HL-60 (cell line): ENCODE measurements at regions not wholly inside any gene's neighbourhood (a gene's known extent, or its start where the extent isn't known, plus 50 kb on each side); places are given as distances from the start of the nearest gene placed in this dataset.

Experiments used
- DNase-seq, 2 experiments: peaks; one replicate each; pipeline ENCODE4 v3.0.0-alpha.2; 2010 to 2020; ENCODE audit warnings: low read depth in 1 of 2, low spot score in 1 of 2
- H3K27ac ChIP-seq: fragments of 250-450 bp; sonication (Bioruptor Pico); replicated peaks from 2 replicates; pipeline ENCODE4 v1.5.1; 2020; ENCODE audit warnings: mild to moderate bottlenecking, moderate library complexity
- H3K27me3 ChIP-seq: fragments of 250-450 bp; sonication (Bioruptor Pico); 2 replicates; pipeline ENCODE4 v1.5.1; 2021; ENCODE audit warnings: mild to moderate bottlenecking, moderate library complexity; ENCODE audit not compliant: insufficient read depth, poor library complexity, severe bottlenecking
- H3K4me3 ChIP-seq: replicated peaks from 2 replicates; pipeline ENCODE4 v1.5.1; 2011; ENCODE audit warnings: mild to moderate bottlenecking, control low read depth, low read length; ENCODE audit not compliant: insufficient read depth
- GABPA ChIP-seq: IDR thresholded peaks from 2 replicates; pipeline ENCODE4 v1.6.1; 2012; ENCODE audit warnings: low read depth
- POLR2AphosphoS5 ChIP-seq: IDR thresholded peaks from 2 replicates; pipeline ENCODE4 v1.6.1; 2012; ENCODE audit warnings: low read depth
- SPI1 ChIP-seq: IDR thresholded peaks from 2 replicates; pipeline ENCODE4 v1.6.1; 2012; ENCODE audit warnings: low read depth, mild to moderate bottlenecking, borderline replicate concordance
- TF ChIP-seq, protein P1 (sequence below): IDR thresholded peaks from one replicate; pipeline ENCODE4 v1.5.1; 2011; ENCODE audit warnings: low read length, control low read depth, inconsistent platforms; ENCODE audit not compliant: insufficient read depth
- TF ChIP-seq, protein P2 (sequence below): IDR thresholded peaks from 2 replicates; pipeline ENCODE4 v1.6.1; 2012; ENCODE audit warnings: low read depth; ENCODE audit not compliant: insufficient replicate concordance

GRCh38 chr10:128864554-128865295, 602.3 kb upstream of the MGMT start:
- TF ChIP-seq, protein P1, sequence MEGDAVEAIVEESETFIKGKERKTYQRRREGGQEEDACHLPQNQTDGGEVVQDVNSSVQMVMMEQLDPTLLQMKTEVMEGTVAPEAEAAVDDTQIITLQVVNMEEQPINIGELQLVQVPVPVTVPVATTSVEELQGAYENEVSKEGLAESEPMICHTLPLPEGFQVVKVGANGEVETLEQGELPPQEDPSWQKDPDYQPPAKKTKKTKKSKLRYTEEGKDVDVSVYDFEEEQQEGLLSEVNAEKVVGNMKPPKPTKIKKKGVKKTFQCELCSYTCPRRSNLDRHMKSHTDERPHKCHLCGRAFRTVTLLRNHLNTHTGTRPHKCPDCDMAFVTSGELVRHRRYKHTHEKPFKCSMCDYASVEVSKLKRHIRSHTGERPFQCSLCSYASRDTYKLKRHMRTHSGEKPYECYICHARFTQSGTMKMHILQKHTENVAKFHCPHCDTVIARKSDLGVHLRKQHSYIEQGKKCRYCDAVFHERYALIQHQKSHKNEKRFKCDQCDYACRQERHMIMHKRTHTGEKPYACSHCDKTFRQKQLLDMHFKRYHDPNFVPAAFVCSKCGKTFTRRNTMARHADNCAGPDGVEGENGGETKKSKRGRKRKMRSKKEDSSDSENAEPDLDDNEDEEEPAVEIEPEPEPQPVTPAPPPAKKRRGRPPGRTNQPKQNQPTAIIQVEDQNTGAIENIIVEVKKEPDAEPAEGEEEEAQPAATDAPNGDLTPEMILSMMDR, result no peak
- TF ChIP-seq POLR2AphosphoS5, result no peak
- no peak for TF ChIP-seq GABPA
- TF ChIP-seq, protein P2, sequence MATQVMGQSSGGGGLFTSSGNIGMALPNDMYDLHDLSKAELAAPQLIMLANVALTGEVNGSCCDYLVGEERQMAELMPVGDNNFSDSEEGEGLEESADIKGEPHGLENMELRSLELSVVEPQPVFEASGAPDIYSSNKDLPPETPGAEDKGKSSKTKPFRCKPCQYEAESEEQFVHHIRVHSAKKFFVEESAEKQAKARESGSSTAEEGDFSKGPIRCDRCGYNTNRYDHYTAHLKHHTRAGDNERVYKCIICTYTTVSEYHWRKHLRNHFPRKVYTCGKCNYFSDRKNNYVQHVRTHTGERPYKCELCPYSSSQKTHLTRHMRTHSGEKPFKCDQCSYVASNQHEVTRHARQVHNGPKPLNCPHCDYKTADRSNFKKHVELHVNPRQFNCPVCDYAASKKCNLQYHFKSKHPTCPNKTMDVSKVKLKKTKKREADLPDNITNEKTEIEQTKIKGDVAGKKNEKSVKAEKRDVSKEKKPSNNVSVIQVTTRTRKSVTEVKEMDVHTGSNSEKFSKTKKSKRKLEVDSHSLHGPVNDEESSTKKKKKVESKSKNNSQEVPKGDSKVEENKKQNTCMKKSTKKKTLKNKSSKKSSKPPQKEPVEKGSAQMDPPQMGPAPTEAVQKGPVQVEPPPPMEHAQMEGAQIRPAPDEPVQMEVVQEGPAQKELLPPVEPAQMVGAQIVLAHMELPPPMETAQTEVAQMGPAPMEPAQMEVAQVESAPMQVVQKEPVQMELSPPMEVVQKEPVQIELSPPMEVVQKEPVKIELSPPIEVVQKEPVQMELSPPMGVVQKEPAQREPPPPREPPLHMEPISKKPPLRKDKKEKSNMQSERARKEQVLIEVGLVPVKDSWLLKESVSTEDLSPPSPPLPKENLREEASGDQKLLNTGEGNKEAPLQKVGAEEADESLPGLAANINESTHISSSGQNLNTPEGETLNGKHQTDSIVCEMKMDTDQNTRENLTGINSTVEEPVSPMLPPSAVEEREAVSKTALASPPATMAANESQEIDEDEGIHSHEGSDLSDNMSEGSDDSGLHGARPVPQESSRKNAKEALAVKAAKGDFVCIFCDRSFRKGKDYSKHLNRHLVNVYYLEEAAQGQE, result no peak
- TF ChIP-seq SPI1, result no peak
- no peak overlapping the region for H3K27ac ChIP-seq
- H3K27me3 ChIP-seq, result no peaks in the 10 kb centered on the region
- no peak overlapping the region for H3K4me3 ChIP-seq
- DNase-seq, result no peak

GRCh38 chr10:128865436-128866195, 601.4 kb upstream of the MGMT start:
- Histone ChIP-seq H3K27me3 (no peaks in the 10 kb centered on the region), H3K4me3 (no peak overlapping the region), H3K27ac (no peak overlapping the region)
- TF ChIP-seq POLR2AphosphoS5 (no peak), GABPA (no peak), SPI1 (no peak)
- TF ChIP-seq, protein P2, result no peak
- TF ChIP-seq, protein P1, result no peak
- DNase-seq, result no peak

GRCh38 chr10:128866551-128866950, 600.5 kb upstream of the MGMT start:
- H3K27me3 ChIP-seq, result no peaks in the 10 kb centered on the region

More at GRCh38 chr10:128866551-128866950, 600.5 kb upstream of the MGMT start:
- no peak for TF ChIP-seq SPI1
- TF ChIP-seq POLR2AphosphoS5, result no peak
- TF ChIP-seq, protein P1, result no peak
- TF ChIP-seq, protein P2, result no peak
- no peak for TF ChIP-seq GABPA
- H3K4me3 ChIP-seq, result no peak overlapping the region
- no peak overlapping the region for H3K27ac ChIP-seq
- no peak for DNase-seq
